HG02642 (cell line): ENCODE measurements at regions not wholly inside any gene's neighbourhood (a gene's known extent, or its start where the extent isn't known, plus 50 kb on each side); places are given as distances from the start of the nearest gene placed in this dataset.

Experiments
- ATAC-seq: cut with Tn5 transposase; IDR thresholded peaks from one replicate; pipeline ENCODE4 v1.9.1; 2021; ENCODE audit warnings: mild to moderate bottlenecking; ENCODE audit not compliant: unreplicated experiment, poor library complexity

- ATAC-seq: no peak
These were observed 175.7 kb upstream of the TANK start for GRCh38 chr2:160984426-160985077.

GRCh38 chr2:160989778-160990177, 170.4 kb upstream of the TANK start:
- ATAC-seq: no peak

- no peak for ATAC-seq
These were observed 166.6 kb upstream of the TANK start for GRCh38 chr2:160993654-160994061.

- peak; percentile 93 for ATAC-seq
These were observed 165.9 kb upstream of the TANK start for GRCh38 chr2:160994141-160995002.

- ATAC-seq: no peak
These were observed 163.6 kb upstream of the TANK start for GRCh38 chr2:160996584-160996983.

GRCh38 chr2:161004379-161004778, 155.8 kb upstream of the TANK start:
- no peak for ATAC-seq

DNA sequence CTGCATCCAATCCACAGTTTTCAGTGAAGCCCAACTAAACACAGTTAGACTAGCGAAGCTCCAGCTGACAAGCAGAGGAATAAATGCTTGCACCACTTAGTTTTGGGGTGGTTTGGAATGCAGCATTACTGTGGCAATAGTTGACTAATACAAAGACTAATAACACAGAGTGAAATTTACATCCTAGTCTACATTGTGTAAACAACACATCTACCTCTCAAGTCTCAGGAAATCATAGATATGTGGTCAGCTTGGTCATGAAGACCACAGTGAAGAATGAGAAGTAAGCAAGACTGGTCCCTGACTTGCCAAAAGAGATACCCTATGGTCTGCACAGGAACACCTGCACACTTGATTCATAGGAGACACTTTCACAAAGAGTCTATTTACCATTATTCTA, 155.1 kb upstream of the TANK start:
- ATAC-seq: no peak

DNA sequence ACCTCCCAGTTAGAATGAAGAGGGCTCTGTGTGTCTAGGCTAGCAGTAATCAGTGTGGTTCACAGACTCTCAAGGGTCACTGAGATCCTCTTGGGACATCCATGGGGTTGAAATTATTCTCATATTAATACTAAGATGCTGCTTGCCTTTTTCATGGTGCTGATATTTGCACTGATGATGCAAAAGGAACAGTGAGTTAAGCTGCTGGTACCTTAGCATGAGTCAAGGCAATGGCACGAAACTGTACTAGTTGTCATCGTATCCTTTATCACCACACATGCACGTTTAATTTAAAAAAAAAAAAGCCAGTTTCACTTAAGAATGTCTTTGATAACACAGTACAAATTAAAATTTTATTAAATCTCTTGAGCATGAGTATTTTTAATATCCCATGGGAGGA, 151.9 kb upstream of the TANK start:
- ATAC-seq: no peak

DNA sequence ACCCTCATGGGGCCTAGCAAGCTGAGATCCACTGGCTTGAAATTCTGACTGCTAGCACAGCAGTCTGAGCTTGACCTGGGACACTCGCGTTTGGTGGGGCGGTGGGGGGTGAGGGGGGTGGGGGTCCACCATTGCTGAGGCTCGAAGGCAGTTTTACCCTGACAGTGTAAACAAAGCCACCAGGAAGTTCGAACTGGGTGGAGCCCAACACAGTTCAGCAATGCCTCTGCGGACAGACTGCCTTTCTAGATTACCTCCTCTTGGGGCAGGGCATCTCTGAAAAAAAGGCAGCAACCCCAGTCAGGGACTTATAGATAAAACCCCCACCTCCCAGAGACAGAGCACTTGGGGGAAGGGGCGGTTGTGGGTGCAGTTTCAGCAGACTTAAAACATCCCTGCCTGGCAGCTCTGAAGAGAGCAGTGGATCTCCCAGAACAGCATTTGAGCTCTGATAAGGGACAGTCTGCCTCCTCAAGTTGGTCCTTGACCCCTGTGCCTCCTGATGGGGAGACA, 149.7 kb upstream of the TANK start:
- ATAC-seq: no peak

- ATAC-seq: no peak
These were observed 142.3 kb upstream of the TANK start for GRCh38 chr2:161017780-161018470.

DNA sequence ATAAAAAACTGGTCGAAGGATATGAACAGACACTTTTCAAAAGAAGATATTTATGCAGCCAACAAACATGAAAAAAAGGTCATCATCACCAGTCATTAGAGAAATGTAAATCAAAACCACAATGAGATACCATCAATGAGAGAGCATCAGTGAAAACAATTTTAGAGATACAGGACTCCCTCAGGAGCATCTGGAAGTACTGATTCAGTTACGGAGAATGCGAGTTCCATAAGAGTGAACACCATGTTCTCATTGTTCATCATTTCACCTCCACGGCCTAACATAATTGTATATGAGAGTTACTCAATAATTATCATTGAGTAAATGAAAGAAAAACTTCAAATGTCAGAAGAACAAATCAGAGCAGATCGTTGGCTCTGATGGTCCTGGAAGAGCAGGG, 140.9 kb upstream of the TANK start:
- ATAC-seq: no peak

GRCh38 chr2:161020437-161020836, 139.8 kb upstream of the TANK start:
- ATAC-seq: no peak

DNA sequence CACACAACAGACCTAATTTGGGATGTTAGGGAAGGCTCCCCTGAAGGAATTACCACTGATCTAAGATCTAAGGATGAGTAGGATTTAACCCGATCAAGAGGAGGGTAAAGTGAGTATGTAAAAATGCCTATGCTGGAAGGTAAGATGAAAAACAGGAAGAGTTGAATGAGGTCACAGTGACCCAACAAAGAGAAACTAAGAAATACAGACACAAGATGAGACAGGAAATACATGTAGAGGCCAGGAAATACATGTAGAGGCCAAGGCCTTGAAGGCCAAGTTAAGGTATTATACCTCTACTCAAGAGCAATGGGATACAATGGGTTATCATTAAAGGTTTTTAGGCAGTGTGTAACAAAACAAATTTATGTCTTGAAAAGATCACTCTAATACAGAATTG, 131.6 kb upstream of the TANK start:
- ATAC-seq: no peak

- ATAC-seq: no peak
These were observed 130.9 kb upstream of the TANK start for GRCh38 chr2:161029321-161029720.

DNA sequence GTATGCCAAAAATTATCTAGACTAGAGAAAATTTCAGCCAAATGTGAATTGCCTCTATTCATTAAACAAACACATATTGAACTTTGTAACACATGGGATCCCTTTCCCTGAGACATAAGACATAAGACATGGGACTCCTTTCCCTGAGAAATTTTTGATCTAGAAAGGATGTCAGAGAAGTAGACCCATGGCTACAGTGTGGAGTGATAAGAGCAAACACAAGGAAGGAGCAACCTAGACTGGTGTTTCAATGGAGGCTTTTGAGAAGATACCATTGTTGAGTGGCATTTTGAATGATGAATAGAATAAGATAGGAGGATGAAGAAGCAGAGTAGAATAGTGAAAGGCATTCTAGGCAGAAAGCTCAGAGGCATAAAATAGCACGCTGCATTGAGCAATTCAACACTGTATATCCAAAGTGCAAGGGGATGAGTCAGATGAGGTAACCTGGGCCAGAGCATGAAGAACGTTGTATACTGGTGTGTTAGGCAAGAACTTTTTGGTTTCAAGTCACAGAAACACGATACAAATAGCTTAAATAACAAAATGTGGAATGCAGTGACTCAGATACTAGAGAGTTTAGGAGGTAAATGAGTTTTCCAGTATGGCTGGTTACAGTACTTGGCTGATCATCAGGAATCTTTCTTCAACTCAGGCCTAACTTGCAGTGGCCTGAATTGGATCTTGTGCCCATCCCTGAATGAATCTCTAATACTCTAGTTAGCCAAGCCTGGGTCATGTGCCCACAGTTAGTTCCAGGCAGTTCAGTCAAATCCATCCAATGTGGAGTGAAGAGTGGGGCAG, 129.8 kb upstream of the TANK start:
- ATAC-seq: no peak

DNA sequence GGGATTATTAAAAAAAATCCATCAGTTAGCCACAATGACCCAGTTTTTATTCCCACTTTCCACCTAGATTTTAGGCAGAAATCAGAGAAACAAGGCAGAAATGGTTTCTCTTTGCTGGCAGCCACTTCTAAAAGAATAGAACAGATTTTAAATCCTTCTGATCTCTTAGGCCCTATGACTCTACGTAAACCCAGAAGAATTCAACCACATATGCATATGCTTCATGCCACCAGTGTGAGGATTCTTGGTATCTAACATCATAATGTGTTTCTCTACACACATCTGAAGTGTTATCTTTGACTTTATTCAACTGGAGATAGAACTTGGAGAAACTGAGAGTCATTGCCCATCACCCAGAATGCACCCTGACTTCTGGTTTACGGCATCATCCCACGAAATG, 128.7 kb upstream of the TANK start:
- no peak for ATAC-seq

DNA sequence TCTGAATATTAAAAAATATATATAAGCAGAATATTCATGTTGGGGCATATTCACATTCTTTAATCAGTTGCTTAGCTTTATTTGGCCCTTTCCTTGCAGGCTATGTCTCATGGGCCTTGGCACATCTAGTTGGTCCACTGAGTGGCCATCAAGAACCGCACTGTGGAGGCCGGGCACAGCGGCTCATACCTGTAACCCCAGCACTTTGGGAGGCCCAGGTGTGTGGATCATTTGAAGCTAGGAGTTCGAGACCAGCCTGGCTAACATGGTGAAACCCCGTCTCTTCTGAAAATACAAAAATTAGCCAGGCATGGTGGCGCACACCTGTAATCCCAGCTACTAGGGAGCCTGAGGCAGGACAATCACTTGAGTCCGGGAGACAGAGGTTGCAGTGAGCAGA, 127.6 kb upstream of the TANK start:
- no peak for ATAC-seq

DNA sequence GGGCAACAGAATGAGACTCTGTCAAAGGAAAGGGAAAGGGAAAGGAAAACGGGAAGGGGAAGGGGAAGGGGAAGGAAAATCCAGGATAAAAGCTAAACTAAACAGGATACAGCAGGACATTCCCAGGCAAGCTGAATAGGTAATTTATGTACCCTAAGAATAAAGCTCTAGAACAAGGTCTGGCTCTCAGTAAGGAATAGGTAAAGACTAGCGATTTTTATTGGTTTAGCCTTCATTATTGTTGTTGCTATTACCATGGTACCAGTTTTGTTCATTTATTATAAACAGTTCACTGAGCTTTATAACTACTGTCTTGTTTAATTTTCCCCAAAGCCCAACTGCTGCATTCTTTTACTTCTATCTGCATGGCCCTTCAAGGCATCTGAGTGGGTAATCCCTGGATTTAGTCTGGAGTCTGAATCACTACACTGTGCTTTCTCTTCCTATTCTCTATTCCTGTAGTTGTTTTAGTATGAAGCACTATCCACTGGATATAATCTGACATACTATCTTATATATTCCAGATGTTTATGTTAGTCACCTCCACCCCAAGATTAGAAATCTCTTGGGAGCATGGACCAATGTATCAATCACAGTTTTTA, 127.1 kb upstream of the TANK start:
- ATAC-seq: no peak

DNA sequence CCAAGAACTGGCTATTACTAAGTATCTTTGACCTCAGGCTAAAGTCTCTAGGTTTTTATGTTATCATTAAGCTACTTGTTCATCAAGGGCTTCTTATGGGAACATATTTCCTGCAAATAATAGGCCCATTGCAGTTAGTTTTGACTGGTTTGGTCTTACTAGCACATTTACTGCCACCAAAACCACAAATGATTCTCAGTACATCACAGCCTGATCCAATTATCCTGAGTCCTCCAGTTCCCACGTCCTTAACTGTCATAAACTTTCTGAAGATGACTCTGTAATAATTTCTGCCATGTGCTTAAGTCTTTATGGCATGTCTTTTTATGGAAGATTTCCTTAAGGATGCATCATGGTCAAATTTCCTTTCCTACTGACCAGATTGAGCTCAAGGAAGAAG, 123.3 kb upstream of the TANK start:
- no peak for ATAC-seq

DNA sequence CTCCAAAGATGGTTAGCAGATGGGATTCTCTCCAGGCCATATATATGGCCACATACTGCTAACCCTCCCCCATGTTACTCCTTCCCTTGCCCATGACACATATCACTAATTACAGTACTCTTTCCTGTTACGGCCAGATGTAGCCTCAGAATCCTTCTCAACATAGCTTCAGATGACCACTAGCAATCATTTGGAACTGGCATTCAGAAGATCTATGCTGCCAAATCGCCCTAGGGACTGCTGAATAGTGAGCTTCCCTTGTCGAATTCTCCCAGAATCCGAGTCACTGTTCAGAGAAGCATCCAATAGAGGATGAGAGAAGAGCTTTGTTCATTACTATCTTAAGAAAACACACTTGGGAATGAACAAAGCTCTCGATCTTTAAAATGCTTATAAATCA, 121.2 kb upstream of the TANK start:
- ATAC-seq: no peak
